OCI-LY7 (cell line): ENCODE measurements at regions not wholly inside any gene's neighbourhood (a gene's known extent, or its start where the extent isn't known, plus 50 kb on each side); places are given as distances from the start of the nearest gene placed in this dataset.

ENCODE experiments used
- CTCF ChIP-seq: fragments of 200-600 bp; sonication (generic); conservative IDR thresholded peaks from 2 replicates; pipeline ENCODE4 v1.5.1; 2014; ENCODE audit warnings: mild to moderate bottlenecking, antibody characterized with exemption, low read length, moderate library complexity, mixed read lengths
- EZH2phosphoT487 ChIP-seq: fragments of 200-600 bp; sonication (generic); IDR thresholded peaks from 2 replicates; pipeline ENCODE4 v1.6.1; 2018; ENCODE audit warnings: low read depth, borderline replicate concordance, mild to moderate bottlenecking, mixed run types, antibody characterized with exemption, low read length, moderate library complexity, mixed read lengths

- no peak for TF ChIP-seq CTCF
- no peak for TF ChIP-seq EZH2phosphoT487
Measured at GRCh38 chr4:8738471-8738931, 133.1 kb downstream of the HMX1 start.
